ENCODE measurements at regions not wholly inside any gene's neighbourhood (a gene's known extent, or its start where the extent isn't known, plus 50 kb on each side); places are given as distances from the start of the nearest gene placed in this dataset.

DNA sequence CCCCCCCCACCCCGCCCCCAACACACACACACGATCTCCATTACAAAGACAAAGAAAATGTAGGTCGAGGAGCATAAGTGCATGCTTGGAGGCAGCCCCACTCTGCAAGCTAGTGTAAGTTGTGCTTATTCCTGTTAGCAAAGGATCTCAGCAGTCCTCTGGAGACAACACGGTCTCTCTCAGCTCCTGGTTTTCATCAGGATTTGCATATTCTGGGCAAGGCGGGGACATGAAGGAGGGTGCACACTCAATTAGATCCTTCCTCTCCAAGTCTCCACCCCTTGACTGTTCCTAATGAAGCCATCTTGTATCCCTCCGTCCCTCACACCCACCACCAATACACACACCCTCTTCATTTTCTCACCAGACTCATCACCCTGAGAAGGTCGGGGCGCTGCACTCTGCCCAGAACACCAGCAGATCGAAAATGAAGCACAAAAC is 63.8 kb downstream of the MRPL46 start:
- DNase-seq (ENCODE audit: low read depth in 2 of 2), result no peak

DNA sequence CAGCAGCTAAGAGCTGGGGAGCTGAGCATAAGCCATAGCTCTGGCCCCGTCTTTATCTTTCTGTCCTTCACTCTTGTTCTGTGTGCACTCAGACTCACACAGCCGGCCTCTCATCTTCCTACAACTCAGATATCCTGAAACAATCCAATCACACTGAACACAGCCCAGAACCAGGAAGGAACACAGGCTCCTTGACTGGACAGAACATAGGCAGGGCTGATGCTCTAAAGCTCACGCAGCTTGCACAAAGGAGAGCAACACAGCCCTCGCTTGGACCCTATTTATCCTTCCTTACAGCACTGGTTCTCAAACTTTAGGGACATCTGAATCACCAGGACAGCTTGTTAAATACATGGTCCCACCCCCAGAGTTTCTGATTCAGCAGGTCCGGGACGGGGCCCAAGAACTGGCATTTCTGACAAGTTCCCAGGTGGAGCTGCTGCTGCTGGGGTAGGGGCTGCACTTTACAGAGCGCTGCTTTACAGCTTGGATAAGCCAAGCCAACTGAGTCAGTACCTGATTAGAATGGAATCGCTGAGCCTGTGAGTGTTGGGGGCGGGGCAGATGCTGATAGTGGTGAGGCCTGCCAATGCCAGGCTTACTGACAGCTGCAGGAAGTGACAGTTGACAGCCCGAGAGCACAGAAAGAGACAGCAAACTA is 65.1 kb downstream of the MRPL46 start:
- DNase-seq (ENCODE audit: low read depth in 2 of 2), result no peak

DNA sequence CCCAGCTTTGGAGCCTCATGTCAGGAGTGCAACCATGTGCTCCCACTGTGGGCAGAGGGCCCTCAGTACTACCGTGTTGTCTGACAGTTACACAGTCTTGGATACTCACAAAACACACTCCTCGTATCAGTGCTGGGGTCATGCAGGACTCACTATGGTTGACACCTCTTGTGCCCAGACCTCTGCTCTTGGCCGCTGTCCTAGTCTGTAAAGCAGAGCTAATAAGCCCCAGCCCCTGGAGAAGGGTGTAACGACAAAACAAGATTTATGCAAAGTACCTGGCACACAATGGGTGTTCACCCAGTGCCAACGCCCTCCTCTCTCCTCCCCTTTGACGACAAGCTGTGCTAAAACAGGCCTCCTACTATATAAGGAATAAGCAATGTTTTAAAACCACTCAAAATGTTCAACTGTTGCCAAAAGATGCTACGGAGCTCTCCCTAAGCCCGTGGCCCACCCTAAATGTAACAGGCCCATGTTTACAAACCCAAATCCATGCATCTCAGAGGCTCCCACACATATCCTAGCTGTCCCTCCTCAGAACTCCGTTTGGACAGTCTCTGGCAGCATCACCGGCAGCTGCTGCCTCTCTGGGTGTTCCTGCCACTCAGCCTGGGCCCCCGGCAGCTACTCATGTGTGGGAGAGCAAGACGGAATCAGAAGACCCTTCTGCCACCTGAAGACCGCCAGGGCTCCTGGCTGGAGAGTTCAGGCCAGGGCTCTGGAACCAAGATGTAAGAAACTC is 65.8 kb downstream of the MRPL46 start:
- no peak for DNase-seq (ENCODE audit: low read depth in 2 of 2)

DNA sequence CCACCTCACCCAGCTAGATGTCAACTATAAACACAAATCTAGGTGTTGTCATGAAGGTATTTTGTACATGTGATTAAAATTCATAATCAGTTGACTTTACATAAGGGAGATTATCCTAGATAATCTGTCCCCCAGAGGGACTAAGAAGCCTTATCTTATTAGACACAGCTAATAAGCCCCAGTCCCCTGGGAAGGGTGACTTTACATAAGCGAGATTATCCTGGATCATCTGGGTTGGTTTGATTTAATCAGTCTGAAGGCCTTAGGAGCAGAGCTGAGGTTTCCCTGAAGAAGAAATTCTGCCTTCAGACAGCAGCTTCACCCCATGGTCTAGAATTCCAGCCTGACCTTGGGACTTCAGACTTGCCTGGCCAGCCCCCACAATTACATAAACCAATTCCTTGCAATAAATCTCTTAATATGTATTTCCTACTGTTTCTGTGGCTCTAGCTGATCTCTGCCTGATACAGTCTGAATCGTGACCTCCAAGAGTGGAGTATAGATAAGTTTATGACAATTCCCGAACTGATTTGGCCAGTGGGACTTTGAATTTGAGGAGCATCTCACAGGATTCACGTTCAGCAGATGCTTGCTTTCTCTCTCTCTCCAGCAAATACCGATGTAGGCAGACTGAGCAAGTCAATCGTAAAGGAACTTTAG is 66.5 kb downstream of the MRPL46 start:
- no peak for DNase-seq (ENCODE audit: low read depth in 2 of 2)

DNA sequence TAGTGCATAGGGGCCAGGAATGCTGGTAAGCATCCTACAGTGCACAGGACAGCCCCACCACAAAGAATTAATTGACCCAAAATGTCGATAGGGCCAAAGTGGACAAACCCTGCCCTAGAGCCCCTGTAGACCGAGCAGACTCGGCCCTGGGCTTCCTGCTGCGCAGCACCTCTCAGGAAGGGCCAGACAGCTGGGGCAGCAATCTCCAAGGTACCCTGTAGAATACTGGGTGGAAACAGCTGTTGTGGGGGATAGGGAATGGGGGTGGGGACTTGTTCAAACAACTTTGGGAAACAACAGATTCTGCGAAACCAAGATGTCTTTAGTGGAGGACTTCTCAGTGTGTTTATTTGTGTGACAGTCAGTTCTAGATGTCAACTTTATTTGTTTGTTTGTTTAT is 67.1 kb downstream of the MRPL46 start:
- no peak for DNase-seq (ENCODE audit: low read depth in 2 of 2)

DNA sequence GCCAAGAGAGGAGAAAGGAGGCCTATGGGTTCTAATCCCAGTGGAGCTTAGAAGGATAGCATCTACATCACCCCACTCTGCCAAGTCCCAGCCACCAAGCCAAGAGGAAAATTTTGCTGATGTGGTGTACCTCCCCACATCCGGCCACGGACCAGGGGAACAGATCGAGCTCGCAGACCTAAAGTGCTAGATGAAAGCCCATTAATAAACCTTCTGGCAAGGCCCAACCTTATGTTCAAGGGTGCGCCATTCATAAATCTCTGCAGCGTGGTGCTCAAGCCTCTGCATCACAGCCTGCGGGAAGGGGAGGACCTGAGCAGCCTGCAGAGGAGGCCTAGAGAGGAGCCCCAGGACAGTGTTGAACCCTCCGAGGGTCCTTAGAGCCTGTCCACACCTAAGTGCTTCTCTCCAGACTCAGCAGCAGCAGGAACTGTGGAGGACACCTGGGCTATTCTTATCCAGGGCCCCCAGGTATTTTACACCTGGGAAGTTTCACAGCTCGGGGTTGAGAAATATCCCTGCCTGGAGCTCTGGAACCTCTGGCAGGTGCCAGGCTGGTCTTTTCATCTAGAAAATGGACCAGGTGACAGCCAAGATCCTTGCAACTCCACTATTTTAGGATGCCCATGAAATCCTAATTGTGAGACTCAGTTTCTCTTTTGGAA is 68.0 kb downstream of the MRPL46 start:
- DNase-seq (ENCODE audit: low read depth in 2 of 2), result no peak

DNA sequence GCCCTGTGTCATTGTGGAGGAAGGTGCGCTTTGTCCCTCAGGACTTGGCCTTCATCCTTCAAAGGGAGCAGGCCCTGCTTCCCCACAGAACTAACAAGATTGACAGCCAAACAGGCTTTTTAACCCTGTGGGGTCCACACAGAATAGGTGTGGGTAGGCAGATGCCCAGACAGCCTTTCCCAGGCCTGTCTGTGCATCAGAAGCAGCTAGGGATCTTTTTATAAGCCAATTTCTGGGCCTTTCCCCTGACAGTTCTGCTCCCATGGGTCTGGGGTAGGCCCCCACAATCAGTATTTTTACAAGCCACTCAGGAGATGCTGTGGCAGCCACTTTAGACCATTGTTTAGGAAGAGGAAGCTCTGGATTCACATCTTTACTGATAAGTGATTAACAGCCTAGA is 69.2 kb downstream of the MRPL46 start:
- DNase-seq (ENCODE audit: low read depth in 2 of 2), result no peak

DNA sequence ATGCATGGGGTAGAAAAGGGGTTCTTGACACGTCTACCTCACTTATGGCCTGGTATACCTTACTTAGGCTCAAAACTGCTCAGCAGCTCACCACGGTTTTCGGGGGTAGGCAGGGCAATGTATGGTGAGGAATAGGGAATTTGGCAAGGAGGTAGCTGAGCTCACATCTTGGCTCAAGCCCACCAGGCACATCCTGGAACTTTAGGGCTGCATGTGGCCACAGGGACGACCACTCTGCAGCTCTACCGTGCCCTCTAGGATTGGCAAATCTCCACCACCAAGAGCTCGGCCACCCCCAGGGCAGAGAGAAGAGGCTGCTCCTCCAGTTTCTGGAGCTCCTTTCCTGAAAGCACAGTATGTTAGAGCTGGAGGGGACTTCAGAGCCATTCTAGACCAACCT is 69.7 kb downstream of the MRPL46 start:
- no peak for DNase-seq (ENCODE audit: low read depth in 2 of 2)

DNA sequence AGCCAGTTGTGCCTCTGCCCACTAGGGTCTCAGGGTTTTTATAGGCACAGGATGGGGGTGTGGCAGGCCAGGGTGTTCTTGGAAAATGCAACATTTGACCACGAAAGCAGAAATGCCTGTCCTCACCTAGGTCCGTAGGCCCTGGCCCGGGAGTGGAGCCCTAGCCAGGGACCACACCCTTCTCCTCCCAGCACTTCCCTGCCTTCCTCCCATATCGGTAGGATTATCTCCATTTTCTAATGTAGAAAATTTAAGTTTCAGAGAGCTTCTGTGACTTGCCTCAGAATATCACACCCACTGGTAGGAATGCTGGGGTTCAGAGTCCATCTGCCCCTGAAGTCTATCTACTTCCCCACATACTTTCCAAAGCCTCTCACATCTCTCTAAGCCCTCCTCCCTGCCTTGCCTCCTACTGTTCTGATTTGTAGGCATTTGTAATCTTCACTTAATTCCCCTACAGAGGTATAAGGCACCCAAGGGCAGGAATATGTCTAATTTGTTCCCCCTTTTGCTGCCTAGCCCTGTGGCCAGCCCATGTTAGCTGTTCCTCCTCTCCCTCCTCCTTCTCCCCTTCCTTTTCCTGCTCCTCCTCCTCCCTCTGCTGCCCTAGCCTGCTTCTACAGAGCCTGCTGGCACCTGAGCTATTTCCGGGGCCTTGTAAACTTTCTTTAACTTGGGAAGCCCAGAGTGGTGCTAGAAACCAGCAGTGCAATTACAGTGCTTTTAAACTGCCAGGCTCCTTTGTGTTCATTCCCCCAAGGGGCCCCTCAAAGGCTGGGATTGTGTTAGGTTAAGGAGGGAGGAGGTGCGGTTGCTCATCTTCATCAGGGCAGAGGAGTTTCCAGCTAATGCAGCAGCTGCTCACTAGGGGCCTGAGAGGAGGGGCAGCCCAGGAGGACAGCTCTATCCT is 71.1 kb downstream of the MRPL46 start:
- no peak for DNase-seq (ENCODE audit: low read depth in 2 of 2)

DNA sequence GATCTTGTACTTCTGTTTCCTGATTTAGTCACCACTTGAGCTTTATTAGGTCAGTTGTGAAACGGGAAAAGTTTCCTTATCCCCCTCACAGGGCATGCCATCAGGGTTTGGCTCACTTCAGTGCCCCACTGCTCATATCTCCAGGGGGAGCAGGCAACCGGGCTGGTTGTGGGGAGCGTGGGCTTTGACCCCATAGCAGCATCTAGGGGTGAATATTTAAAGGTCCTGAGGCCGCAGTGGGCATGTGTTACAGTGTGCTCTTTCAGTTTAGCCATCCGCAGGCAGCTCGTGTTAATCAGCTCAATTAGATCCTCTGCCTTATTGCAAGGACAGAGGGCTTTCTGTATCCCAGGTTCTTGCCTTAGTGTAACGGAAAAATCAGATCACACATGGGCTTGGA is 71.9 kb downstream of the MRPL46 start:
- DNase-seq (ENCODE audit: low read depth in 2 of 2), result no peak

DNA sequence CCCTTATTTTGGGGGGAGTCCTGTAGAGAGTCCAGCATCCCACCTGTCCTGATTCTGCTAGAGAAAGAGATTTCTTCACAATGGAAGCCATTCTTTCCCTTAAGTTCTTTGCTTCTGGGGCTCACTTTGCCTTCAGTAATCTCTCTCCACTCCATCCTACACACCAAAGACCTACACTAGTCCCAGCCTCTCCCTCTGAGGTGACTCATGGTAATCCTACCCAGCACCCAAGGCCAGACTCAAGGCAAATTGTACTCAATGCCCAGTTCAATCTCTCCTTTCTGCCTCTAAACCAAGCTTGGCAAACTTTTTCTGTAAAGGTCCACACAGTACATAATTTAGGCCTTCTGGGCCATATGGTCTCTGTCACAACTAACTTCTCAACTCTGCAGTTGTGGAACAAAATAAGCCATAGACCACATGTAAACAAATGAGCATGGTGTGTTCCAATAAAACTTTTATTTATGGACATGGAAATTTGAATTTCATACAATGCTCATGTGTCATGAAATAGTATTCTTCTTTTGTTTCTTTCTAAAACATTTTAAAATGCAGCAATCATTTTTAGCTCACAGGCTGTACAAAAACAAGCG is 72.5 kb downstream of the MRPL46 start:
- DNase-seq (ENCODE audit: low read depth in 2 of 2), result no peak

DNA sequence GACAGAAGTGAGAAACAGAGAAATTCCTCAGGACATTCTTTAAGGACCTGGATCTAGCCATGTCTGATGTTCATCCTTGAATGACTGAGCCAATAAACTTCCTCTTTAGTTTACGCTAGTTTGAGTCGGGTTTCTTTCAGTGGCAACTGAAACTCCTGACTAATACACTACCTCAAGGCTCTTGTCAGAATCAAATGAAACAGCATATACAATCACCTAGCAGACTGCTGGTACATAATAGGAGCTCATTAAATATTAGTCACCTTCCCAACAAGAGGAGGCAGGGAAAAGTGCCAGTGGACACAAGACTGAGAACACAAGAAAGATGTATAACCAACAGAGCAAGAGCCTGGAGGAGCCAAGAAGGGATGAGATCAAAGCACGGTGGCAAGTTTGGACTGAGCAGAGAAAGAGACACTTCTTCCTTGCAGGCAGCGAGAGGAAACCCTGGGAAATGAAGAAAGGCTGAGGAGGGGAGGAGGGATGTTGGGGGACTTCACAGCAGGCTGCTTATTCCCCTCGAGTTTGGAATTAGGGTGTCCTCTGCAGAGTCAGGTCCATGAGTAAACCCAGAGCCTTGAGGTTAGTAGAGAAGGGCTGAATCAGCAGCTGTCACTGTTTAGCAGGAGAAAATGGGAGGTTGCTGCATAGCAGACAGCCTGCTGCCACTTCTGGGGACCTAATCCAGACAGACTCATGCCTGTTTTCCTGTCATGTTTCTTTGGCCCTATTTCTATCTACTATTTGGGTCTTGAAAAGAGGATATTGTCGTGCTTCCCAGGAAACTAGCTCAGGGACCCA is 73.3 kb downstream of the MRPL46 start:
- DNase-seq (ENCODE audit: low read depth in 2 of 2), result no peak

DNA sequence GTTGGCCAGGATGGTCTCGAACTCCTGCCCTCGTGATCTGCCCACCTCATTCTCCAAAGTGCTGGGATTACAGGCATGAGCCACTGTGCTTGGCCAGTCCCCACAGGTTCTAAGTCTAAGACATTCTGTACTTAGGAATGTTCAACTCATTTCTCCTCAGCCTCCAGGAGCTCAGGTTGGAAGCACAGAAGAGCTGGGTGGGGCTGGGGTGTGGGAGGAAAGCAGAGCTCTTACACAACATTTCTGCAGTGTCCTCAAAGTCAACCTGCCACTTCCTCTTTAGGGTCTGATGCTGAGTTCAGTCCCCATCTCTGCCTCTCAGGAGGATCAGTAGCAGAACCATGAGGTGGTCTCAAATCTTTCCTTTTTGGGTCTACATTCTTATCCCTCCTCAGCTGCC is 75.5 kb downstream of the MRPL46 start:
- DNase-seq (ENCODE audit: low read depth in 2 of 2), result no peak

DNA sequence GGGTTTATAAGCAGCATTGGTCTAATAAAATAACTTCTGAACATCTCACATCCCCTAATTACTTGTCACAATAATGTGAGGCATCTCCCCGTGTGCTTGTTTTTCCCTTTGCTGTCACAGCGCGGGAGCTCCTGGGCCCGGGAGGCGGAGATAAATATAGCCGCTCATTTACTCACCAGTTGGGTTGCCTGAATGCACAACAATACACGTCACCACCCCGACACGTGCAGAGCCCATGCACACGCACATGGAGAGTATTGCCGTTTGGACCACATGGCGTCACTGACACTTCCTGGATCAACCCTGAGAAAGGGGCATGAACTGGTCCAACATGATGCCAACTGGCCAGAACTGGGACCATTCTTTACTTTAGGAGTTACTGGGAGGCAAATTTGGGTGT is 76.2 kb downstream of the MRPL46 start:
- no peak for DNase-seq (ENCODE audit: low read depth in 2 of 2)

DNA sequence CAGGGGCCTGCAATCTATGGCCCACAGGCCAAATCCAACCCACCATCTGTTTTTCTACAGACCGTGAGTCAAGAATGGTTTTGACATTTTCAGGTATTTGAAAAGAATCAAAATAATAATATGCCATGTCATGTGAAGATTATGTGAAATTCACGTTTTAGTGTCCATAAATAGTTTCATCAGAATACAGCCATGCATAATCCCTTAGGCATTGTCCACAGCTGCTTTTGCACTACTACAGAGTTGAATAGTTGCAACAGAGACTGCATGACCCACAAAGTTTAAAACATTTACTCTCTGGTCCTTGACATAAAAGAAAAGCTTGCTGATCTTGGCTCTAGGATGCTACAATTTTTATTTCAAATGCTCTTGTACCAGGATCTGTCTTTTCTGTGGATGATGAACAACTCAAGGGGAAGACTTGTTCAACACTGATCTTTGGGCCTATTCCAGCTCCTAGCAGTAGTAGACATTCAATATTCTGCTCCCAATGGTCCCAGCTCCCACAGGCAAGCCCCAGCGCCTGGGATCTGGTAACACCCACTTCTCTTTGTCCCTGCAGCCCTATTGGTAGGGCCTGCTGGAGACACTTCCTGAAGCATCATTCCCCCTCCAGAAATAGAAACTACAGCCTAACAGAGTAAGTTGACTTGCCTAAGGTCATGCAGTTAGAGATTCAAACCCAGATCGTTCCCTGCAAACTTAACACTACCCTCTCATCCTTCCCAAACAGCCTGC is 76.9 kb downstream of the MRPL46 start:
- DNase-seq (ENCODE audit: low read depth in 2 of 2), result no peak

DNA sequence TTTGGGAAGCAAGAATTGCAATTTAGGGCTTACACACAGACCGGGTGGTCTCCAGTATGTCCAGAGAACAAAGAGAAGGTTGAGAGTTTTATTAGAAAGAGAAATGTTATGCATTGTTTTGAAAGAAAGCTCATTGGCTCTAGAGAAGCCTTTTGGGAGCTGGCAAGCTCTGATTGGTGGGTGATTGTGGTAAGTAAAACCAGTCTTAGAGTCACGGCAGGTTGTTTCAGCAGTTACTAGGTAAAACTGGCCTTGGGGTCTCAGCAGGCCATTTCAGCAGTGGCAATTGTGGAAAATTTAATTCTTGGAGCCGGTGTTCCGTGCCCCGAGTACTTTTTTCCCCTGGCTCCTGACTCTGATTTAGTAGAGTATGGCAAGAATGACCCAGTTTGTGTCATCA is 78.1 kb downstream of the MRPL46 start:
- no peak for DNase-seq (ENCODE audit: low read depth in 2 of 2)

DNA sequence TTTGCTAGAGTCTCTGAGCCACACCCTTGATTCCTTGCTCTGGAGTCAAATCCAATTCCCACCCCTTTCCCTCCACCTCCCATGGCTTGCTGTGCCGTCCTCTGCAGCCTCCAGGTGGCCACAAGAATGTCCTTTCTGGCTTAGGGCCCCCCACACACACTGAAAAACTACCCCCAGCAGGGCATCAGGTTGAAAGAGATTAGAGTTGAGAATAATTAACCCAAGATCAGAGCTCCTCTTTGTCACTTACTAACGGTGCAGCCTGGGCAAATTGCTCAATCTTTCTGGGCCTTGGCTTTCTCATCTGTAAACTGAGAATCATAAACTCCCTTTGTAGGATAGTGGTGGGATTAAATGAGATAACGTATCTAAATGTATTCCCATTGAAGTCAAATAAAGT is 78.5 kb downstream of the MRPL46 start:
- DNase-seq (ENCODE audit: low read depth in 2 of 2), result no peak

DNA sequence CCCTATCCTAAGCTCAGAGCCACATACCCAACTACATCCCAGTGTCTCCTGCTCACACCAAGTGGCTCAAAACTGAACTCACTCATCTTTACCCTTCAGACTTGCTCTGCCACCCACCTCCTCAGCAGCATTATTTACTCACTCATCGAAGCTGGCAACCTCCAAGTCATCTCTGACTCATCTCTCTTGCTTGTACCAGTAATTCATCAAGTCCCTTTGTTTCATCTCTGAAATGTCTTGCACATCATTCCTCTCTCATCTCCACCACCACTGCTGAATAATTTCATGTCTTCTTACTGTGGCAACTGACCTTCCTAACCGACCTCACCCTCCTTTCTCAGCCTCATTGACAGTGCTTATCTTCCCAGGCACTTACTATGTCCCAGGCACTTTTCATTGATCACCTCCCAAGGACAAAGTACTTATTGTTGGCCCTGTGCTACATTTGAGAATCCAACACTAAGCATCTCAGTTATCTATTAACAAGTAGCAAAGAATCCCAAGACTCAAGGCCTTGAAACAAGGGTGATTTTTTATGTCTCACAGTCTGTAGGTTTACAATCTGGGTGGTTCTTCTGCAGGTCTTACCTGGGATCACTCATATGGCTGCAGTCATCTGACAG is 82.0 kb downstream of the MRPL46 start:
- peak in 1 of 2 donors; percentile 30 for DNase-seq (ENCODE audit: low read depth in 2 of 2)

DNA sequence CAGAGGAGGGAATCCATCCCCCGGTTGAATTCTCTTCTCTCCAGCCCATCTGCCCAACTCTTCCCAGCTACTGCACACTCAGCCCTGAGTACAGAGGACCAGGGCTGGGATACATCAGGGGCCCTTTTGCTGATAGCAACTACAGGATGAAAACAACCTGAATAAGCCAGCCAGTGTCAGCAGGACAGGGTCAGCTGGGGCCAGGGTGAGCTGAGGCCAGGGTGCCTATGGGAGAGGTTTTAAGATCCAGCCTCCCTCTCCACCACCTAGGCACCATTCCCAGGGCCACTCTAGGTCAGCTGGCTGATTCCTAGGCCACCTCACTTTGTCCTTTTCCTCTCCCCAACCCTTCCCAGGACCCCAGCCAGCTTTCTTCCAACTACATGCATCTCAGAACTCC is 83.8 kb downstream of the MRPL46 start:
- DNase-seq (ENCODE audit: low read depth in 2 of 2), result no peak
